WERI-Rb-1 (cell line): ENCODE measurements at regions not wholly inside any gene's neighbourhood (a gene's known extent, or its start where the extent isn't known, plus 50 kb on each side); places are given as distances from the start of the nearest gene placed in this dataset.
"Not testable (repeated sequence)": the region's sequence is repeated elsewhere in the genome, so short reads cannot be mapped to it uniquely, and the experiment has no call there.

Source experiments
- DNase-seq: peaks from one replicate; pipeline ENCODE4 v3.0.0-alpha.2; 2020
- H3K27ac ChIP-seq: fragments of 250-450 bp; sonication (Bioruptor Pico); 2 replicates; pipeline ENCODE4 v1.5.1; 2020; ENCODE audit warnings: mild to moderate bottlenecking, moderate library complexity
- H3K27me3 ChIP-seq: fragments of 250-450 bp; sonication (Bioruptor Pico); 2 replicates; pipeline ENCODE4 v1.5.1; 2021; ENCODE audit warnings: mild to moderate bottlenecking, low read depth, moderate library complexity; ENCODE audit not compliant: insufficient read depth, severe bottlenecking
- H3K36me3 ChIP-seq: fragments of 250-450 bp; sonication (Bioruptor Pico); 2 replicates; pipeline ENCODE4 v1.5.1; 2020; ENCODE audit warnings: mild to moderate bottlenecking, moderate library complexity
- H3K4me3 ChIP-seq: 2 replicates; pipeline ENCODE4 v1.5.1; 2011; ENCODE audit warnings: low read depth, mild to moderate bottlenecking, control low read depth, low read length
- H3K9me3 ChIP-seq: fragments of 250-450 bp; sonication (Bioruptor Pico); 2 replicates; pipeline ENCODE4 v1.5.1; 2021; ENCODE audit warnings: mild to moderate bottlenecking, moderate library complexity; ENCODE audit not compliant: severe bottlenecking
- CTCF ChIP-seq: IDR thresholded peaks from 2 replicates; pipeline ENCODE4 v1.5.1; 2011; ENCODE audit warnings: low read depth, mild to moderate bottlenecking, control low read depth, inconsistent platforms, low read length

- DNase-seq = no peak
- TF ChIP-seq CTCF = no peak
- no peak overlapping the region for H3K4me3 ChIP-seq
- no peaks in the 10 kb centered on the region for H3K36me3 ChIP-seq
- H3K27me3 ChIP-seq = no peaks in the 10 kb centered on the region
- H3K27ac ChIP-seq = no peak overlapping the region
- H3K9me3 ChIP-seq = no peaks in the 10 kb centered on the region
Observed at GRCh38 chr11:103737037-103737622, 299.3 kb upstream of the DDI1 start.

GRCh38 chr11:103737747-103738146, 298.7 kb upstream of the DDI1 start:
- Histone ChIP-seq H3K36me3 (no peaks in the 10 kb centered on the region), H3K27me3 (no peaks in the 10 kb centered on the region), H3K9me3 (no peaks in the 10 kb centered on the region), H3K27ac (no peak overlapping the region), H3K4me3 (no peak overlapping the region)
- TF ChIP-seq CTCF = no peak
- no peak for DNase-seq

GRCh38 chr11:103739074-103739796, 297.2 kb upstream of the DDI1 start:
- H3K4me3 ChIP-seq, H3K27ac ChIP-seq, H3K27me3 ChIP-seq, DNase-seq, H3K9me3 ChIP-seq, H3K36me3 ChIP-seq: not testable (repeated sequence)

- no peaks in the 10 kb centered on the region for H3K36me3 ChIP-seq
- no peak for DNase-seq
- H3K27ac ChIP-seq = no peak overlapping the region
- no peak overlapping the region for H3K4me3 ChIP-seq
- TF ChIP-seq CTCF = no peak
- H3K27me3 ChIP-seq = no peaks in the 10 kb centered on the region
- no peaks in the 10 kb centered on the region for H3K9me3 ChIP-seq
Observed at GRCh38 chr11:103744496-103745153, 291.8 kb upstream of the DDI1 start.

- DNase-seq = no peak
- no peak overlapping the region for H3K27ac ChIP-seq
- H3K9me3 ChIP-seq = no peaks in the 10 kb centered on the region
- H3K4me3 ChIP-seq = no peak overlapping the region
- TF ChIP-seq CTCF = no peak
- no peaks in the 10 kb centered on the region for H3K27me3 ChIP-seq
- no peaks in the 10 kb centered on the region for H3K36me3 ChIP-seq
Observed at GRCh38 chr11:103749158-103749557, 287.3 kb upstream of the DDI1 start.

GRCh38 chr11:103768816-103769215, 267.6 kb upstream of the DDI1 start:
- no peak overlapping the region for H3K27ac ChIP-seq
- H3K27me3 ChIP-seq = no peaks in the 10 kb centered on the region
- no peaks in the 10 kb centered on the region for H3K9me3 ChIP-seq
- no peak for DNase-seq
- H3K4me3 ChIP-seq = no peak overlapping the region
- H3K36me3 ChIP-seq = no peaks in the 10 kb centered on the region
- TF ChIP-seq CTCF = no peak
